Loucy (cell line): ENCODE measurements at regions not wholly inside any gene's neighbourhood (a gene's known extent, or its start where the extent isn't known, plus 50 kb on each side); places are given as distances from the start of the nearest gene placed in this dataset.

ENCODE experiments used
- EZH2phosphoT487 ChIP-seq: fragments of 200-600 bp; IDR thresholded peaks from 2 replicates; pipeline ENCODE4 v1.6.1; 2018; ENCODE audit warnings: antibody characterized with exemption, mild to moderate bottlenecking, moderate library complexity, borderline replicate concordance
- TF ChIP-seq, protein P1 (sequence below): fragments of 200-600 bp; sonication (generic); conservative IDR thresholded peaks from 2 replicates; pipeline ENCODE4 v1.5.1; 2014; ENCODE audit warnings: mild to moderate bottlenecking, antibody characterized with exemption, low read length

DNA sequence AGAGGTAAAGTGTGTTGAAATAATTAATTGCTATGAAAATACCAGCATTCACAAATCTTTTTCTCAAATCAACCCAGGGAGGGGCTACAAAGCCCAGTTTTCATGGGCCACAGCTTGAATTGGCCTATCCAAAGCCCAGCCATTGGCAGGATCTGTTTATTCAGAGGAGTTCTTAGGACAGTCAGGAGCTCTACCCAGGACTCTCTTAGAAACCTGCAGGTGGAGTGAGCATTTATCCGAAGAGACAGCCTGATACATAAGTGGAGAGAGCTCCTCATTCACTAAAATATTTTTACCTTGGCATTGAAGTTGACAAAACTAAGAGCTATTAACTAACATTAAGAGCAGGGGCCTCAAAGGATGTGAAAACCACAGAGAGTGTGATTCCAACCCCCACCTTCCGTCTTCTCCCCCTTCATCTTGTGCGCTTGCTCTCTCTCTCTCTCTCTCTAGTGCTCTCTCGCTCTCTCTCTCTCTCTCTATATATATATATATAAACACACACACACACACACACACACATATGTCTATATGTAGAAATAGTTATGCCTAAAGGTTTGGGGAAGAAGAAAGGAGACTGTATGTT is 315.5 kb downstream of the SNAPC1 start:
- TF ChIP-seq, protein P1, sequence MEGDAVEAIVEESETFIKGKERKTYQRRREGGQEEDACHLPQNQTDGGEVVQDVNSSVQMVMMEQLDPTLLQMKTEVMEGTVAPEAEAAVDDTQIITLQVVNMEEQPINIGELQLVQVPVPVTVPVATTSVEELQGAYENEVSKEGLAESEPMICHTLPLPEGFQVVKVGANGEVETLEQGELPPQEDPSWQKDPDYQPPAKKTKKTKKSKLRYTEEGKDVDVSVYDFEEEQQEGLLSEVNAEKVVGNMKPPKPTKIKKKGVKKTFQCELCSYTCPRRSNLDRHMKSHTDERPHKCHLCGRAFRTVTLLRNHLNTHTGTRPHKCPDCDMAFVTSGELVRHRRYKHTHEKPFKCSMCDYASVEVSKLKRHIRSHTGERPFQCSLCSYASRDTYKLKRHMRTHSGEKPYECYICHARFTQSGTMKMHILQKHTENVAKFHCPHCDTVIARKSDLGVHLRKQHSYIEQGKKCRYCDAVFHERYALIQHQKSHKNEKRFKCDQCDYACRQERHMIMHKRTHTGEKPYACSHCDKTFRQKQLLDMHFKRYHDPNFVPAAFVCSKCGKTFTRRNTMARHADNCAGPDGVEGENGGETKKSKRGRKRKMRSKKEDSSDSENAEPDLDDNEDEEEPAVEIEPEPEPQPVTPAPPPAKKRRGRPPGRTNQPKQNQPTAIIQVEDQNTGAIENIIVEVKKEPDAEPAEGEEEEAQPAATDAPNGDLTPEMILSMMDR = no peak
- no peak for TF ChIP-seq EZH2phosphoT487
